ENCODE measurements at regions not wholly inside any gene's neighbourhood (a gene's known extent, or its start where the extent isn't known, plus 50 kb on each side); places are given as distances from the start of the nearest gene placed in this dataset.

- TF ChIP-seq ZFP3 (tag by site-specific recombination; IDR thresholded peaks at IDR 0.05; ENCODE audit: low read depth) (no peak), PRDM2 (tag by site-specific recombination; IDR thresholded peaks at IDR 0.05; ENCODE audit: borderline replicate concordance) (no peak)
These were observed 129.8 kb downstream of the ATXN3L start for GRCh38 chrX:13190051-13190450.
